ENCODE measurements at regions not wholly inside any gene's neighbourhood (a gene's known extent, or its start where the extent isn't known, plus 50 kb on each side); places are given as distances from the start of the nearest gene placed in this dataset.
"Not testable (repeated sequence)": the region's sequence is repeated elsewhere in the genome, so short reads cannot be mapped to it uniquely, and the experiment has no call there.

DNA sequence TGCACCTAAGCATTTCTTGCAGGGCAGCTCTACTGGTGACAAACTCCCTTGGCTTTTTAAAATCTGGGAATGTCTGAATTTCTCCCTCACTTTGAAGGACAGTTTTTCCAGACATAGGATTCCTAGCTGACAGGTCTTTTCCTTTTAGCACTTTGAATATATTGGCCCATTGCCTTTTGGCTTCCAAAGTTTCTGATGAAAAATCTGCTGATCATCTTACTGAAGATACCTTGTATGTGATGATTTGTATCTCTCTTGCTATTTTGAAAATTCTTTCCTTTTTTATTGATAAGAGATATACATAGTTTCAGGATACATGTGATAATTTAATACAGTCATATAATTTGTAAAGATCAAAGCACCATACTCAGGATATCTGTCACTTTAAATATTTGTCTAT lies 211.1 kb downstream of the ZIC5 start:
- POLR2A ChIA-PET: no interaction called here
- Mint-ChIP-seq H3K4me3 (no peak overlapping the region), H3K4me1 (no peaks in the 10 kb centered on the region), H3K27ac (no peak overlapping the region), H3K27me3 (no peaks in the 10 kb centered on the region), H3K36me3 (ENCODE audit: low read depth) (peaks cover 31% of the 10 kb centered on the region), H3K9me3 (peaks cover 33% of the 10 kb centered on the region)
- intact Hi-C loops (cut with micrococcal nuclease): no loop called here
- no peak for TF ChIP-seq CTCF (IDR thresholded peaks at IDR 0.05)
- ATAC-seq (ENCODE audit: low read depth) (no peak), DNase-seq (no peak)
- CTCF ChIA-PET: no interaction called here

GRCh38 chr13:99759163-99759552 lies 212.4 kb downstream of the ZIC5 start:
- intact Hi-C loops (cut with micrococcal nuclease): no loop called here
- no peak for ATAC-seq (ENCODE audit: low read depth)
- POLR2A ChIA-PET: no interaction called here
- Mint-ChIP-seq H3K4me1 (no peaks in the 10 kb centered on the region), H3K4me3 (no peak overlapping the region), H3K27ac (no peak overlapping the region), H3K9me3 (peaks cover 25% of the 10 kb centered on the region), H3K36me3 (ENCODE audit: low read depth) (peaks cover 23% of the 10 kb centered on the region), H3K27me3 (no peaks in the 10 kb centered on the region)
- no peak for TF ChIP-seq CTCF (IDR thresholded peaks at IDR 0.05)
- DNase-seq: no peak
- CTCF ChIA-PET: no interaction called here

DNA sequence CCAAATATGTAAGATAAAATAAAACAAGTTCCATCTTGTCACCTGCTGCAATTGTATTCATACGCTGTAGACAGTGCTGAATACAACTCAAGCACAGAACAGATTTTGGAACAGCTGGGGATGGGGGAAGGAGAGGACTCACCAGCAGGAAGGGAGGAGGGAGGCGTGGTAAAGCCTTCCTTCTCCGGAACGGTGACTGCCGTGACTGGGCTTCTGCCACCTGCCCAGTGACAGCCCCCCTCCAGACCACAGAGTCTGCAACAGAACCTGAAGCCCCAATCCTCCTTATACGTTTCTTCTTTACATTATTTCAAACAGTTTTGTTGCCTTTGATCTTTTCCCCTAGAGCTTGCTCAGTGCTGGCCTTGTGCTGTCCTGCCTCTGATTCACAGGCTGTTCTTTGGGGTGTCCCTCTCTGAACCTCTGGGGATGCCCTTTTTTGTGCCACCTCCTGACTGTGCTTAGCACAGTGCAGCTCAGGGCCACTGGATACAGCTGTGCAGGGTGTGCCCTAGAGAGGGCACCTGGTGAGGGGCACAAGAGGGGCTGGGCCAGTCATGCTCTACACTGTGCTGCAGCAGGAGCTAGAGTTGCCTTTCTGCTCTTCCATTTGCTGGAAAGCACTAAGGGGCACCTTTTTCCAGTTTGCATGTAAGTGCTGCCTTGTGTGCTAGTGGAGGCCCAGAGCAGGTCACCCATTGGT lies 213.0 kb downstream of the ZIC5 start:
- H3K27ac Mint-ChIP-seq: no peak overlapping the region
- no peak overlapping the region for H3K4me3 Mint-ChIP-seq
- TF ChIP-seq CTCF (IDR thresholded peaks at IDR 0.05): no peak
- H3K27me3 Mint-ChIP-seq: no peaks in the 10 kb centered on the region
- no peaks in the 10 kb centered on the region for H3K4me1 Mint-ChIP-seq
- H3K36me3 Mint-ChIP-seq (ENCODE audit: low read depth): peaks cover 20% of the 10 kb centered on the region
- ATAC-seq (ENCODE audit: low read depth) (no peak), DNase-seq (no peak)
- intact Hi-C loops (cut with micrococcal nuclease): no loop called here
- H3K9me3 Mint-ChIP-seq: peaks cover 23% of the 10 kb centered on the region
- POLR2A ChIA-PET: no interaction called here
- CTCF ChIA-PET: no interaction called here

- peaks cover 18% of the 10 kb centered on the region for H3K36me3 Mint-ChIP-seq (ENCODE audit: low read depth)
- H3K9me3 Mint-ChIP-seq: peaks cover 17% of the 10 kb centered on the region
- no peak overlapping the region for H3K27ac Mint-ChIP-seq
- no peak overlapping the region for H3K4me3 Mint-ChIP-seq
- TF ChIP-seq CTCF (IDR thresholded peaks at IDR 0.05): no peak
- DNase-seq: no peak
- intact Hi-C loops (cut with micrococcal nuclease): no loop called here
- no peaks in the 10 kb centered on the region for H3K27me3 Mint-ChIP-seq
- H3K4me1 Mint-ChIP-seq: no peaks in the 10 kb centered on the region
- POLR2A ChIA-PET: no interaction called here
- no peak for ATAC-seq (ENCODE audit: low read depth)
- CTCF ChIA-PET: no interaction called here
Measured at GRCh38 chr13:99757756-99758459, 213.7 kb downstream of the ZIC5 start.

GRCh38 chr13:99756281-99756680 lies 215.3 kb downstream of the ZIC5 start:
- Mint-ChIP-seq H3K36me3 (ENCODE audit: low read depth) (peaks cover 5% of the 10 kb centered on the region), H3K4me3 (no peak overlapping the region), H3K27me3 (no peaks in the 10 kb centered on the region), H3K27ac (no peak overlapping the region), H3K4me1 (no peaks in the 10 kb centered on the region), H3K9me3 (peaks cover 11% of the 10 kb centered on the region)
- ChIA-PET POLR2A (no interaction called here), CTCF (no interaction called here)
- no peak for TF ChIP-seq CTCF (IDR thresholded peaks at IDR 0.05)
- DNase-seq (no peak), ATAC-seq (ENCODE audit: low read depth) (no peak)
- intact Hi-C loops (cut with micrococcal nuclease): no loop called here

DNA sequence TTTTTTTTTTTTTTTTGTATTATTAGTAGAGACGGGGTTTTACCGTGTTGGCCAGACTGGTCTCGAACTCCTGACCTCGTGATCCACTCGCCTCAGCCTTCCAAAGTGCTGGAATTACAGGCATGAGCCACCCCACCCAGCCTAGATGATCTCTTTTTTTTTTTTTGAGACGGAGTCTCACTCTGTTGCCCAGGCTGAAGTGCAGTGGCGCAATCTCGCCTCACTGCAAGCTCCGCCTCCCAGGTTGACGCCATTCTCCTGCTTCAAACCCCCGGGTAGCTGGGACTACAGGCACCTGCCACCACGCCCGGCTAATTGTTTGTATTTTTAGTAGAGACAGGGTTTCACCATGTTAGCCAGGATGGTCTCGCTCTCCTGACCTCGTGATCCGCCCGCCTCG lies 216.8 kb downstream of the ZIC5 start:
- H3K27me3 Mint-ChIP-seq; H3K27ac Mint-ChIP-seq; DNase-seq; ATAC-seq (ENCODE audit: low read depth); H3K4me3 Mint-ChIP-seq; H3K4me1 Mint-ChIP-seq; H3K36me3 Mint-ChIP-seq (ENCODE audit: low read depth); H3K9me3 Mint-ChIP-seq; intact Hi-C loops (cut with micrococcal nuclease); CTCF ChIA-PET: not testable (repeated sequence)
- POLR2A ChIA-PET: interaction anchor here (0.7 kb wide), 1 partner anchor 374 kb away, joined by 6 read pairs; no protein-coding TSS in a partner anchor
